ENCODE measurements at regions not wholly inside any gene's neighbourhood (a gene's known extent, or its start where the extent isn't known, plus 50 kb on each side); places are given as distances from the start of the nearest gene placed in this dataset.

GRCh38 chr4:62455871-62456270, 1255.7 kb downstream of the ADGRL3 start:
- Histone ChIP-seq H3K36me3 (ENCODE audit: control insufficient read depth in 2 of 2, insufficient read depth in 2 of 2, low read length in 1 of 2) (no peaks in the 10 kb centered on the region), H3K27me3 (replicated peaks in 1 of 2; ENCODE audit: control insufficient read depth in 2 of 2, insufficient read depth in 2 of 2, low read length in 1 of 2) (no peaks in the 10 kb centered on the region), H3K27ac (ENCODE audit: control insufficient read depth, insufficient read depth) (no peak overlapping the region), H3K9ac (ENCODE audit: control insufficient read depth, insufficient read depth, low read length) (no peak overlapping the region), H3K4me1 (ENCODE audit: control insufficient read depth, insufficient read depth, low read length) (no peaks in the 10 kb centered on the region), H3K4me3 (no peak overlapping the region), H3K9me3 (replicated peaks; ENCODE audit: control insufficient read depth, insufficient read depth, low read length) (no peaks in the 10 kb centered on the region), H3K4me2 (ENCODE audit: control insufficient read depth, insufficient read depth) (no peak overlapping the region), H2AFZ (ENCODE audit: control insufficient read depth, low read depth, low read length) (no peak overlapping the region), H4K20me1 (ENCODE audit: control insufficient read depth, insufficient read depth) (no peaks in the 10 kb centered on the region), H3K79me2 (ENCODE audit: control insufficient read depth, insufficient read depth, low read length) (no peaks in the 10 kb centered on the region)
- POLR2A ChIA-PET, result no interaction called here
- no TSS peak for BruUV-seq (replicated peaks)
- TF ChIP-seq YBX1 (IDR thresholded peaks at IDR 0.05), result no peak
- TF ChIP-seq MTA3 (IDR thresholded peaks at IDR 0.05; ENCODE audit: borderline replicate concordance, low read length), result no peak
- no peak for TF ChIP-seq TBL1XR1 (IDR thresholded peaks at IDR 0.05; ENCODE audit: low read depth, low read length)
- no peak for TF ChIP-seq PAX8 (IDR thresholded peaks at IDR 0.05)
- TF ChIP-seq EP300 (IDR thresholded peaks at IDR 0.05; ENCODE audit: borderline replicate concordance in 1 of 2, control insufficient read depth in 1 of 2, low read depth in 2 of 2, low read length in 2 of 2), result no peak
- no peak for FAIRE-seq
- CTCF ChIA-PET, result no interaction called here
- in situ Hi-C loops (cut with MboI) (no loop called here), intact Hi-C loops (cut with micrococcal nuclease; ENCODE audit: unreplicated experiment) (no loop called here)
- RAD21 ChIA-PET (ENCODE audit: unreplicated experiment), result interaction anchor here (0.9 kb wide), 1 partner anchor 25 kb away, joined by 3 read pairs; no protein-coding TSS in a partner anchor
- no peak for ATAC-seq
- SMC1A ChIA-PET (ENCODE audit: uncharacterized antibody, unreplicated experiment), result no interaction called here
- no peak for DNase-seq (ENCODE audit: low read depth, low spot score)

DNA sequence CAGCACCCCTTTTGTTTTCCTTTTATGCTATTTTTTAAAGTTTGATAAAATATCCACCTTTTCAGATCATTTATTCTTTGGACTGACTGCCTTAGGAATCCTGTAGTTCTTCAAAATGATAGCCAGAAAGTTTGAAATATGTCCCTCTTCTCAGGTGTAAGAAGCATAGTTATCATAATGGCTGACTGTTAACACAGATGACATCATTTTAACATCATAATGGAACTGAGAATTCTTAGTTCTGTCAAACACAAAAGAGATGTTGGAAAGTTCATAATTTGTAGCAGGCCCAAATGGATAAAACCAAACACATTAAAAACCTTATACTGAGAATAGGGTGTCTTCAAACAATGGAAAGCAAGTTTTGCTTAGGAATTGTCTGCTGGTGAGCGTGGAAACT, 1254.4 kb downstream of the ADGRL3 start:
- peak; percentile 54 for ATAC-seq
- H3K9ac ChIP-seq (ENCODE audit: control insufficient read depth, insufficient read depth, low read length), result no peak overlapping the region
- no peak overlapping the region for H3K27ac ChIP-seq (ENCODE audit: control insufficient read depth, insufficient read depth)
- in situ Hi-C loops (cut with MboI), result no loop called here
- no peak overlapping the region for H3K4me3 ChIP-seq
- WGBS (ENCODE audit: insufficient coverage, insufficient replicate concordance, low lambda C conversion rate, missing lambda C conversion rate), result 35% methylated on average over 1 of the region's 1 CpG
- POLR2A ChIA-PET, result no interaction called here
- FAIRE-seq, result no peak
- no peak for DNase-seq (ENCODE audit: low read depth, low spot score)
- no peaks in the 10 kb centered on the region for H3K4me1 ChIP-seq (ENCODE audit: control insufficient read depth, insufficient read depth, low read length)
- BruUV-seq (replicated peaks), result no TSS peak
- no peaks in the 10 kb centered on the region for H3K27me3 ChIP-seq (replicated peaks in 1 of 2; ENCODE audit: control insufficient read depth in 2 of 2, insufficient read depth in 2 of 2, low read length in 1 of 2)
- RAD21 ChIA-PET (ENCODE audit: unreplicated experiment), result no interaction called here
- CTCF ChIA-PET, result no interaction called here
- peak; percentile 31; the same call in 1 of the 2 replicates for TF ChIP-seq JUNB (IDR thresholded peaks at IDR 0.05)
- TF ChIP-seq MLLT1 (IDR thresholded peaks at IDR 0.05), result no peak
- TF ChIP-seq, protein P1, sequence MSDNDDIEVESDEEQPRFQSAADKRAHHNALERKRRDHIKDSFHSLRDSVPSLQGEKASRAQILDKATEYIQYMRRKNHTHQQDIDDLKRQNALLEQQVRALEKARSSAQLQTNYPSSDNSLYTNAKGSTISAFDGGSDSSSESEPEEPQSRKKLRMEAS (IDR thresholded peaks at IDR 0.05; ENCODE audit: low read depth, low read length), result no peak
- TF ChIP-seq ATF7 (IDR thresholded peaks at IDR 0.05; ENCODE audit: low read depth), result peak; percentile 90
- TF ChIP-seq ZNF217 (IDR thresholded peaks at IDR 0.05), result no peak
- no peak for TF ChIP-seq SIX5 (IDR thresholded peaks at IDR 0.05; ENCODE audit: low read depth, low read length, severe bottlenecking)
- TF ChIP-seq E4F1 (IDR thresholded peaks at IDR 0.05; ENCODE audit: borderline replicate concordance, partially characterized antibody), result no peak
- TF ChIP-seq PML (IDR thresholded peaks at IDR 0.05; ENCODE audit: low read length), result no peak
- no peak for TF ChIP-seq HDAC6 (IDR thresholded peaks at IDR 0.05; ENCODE audit: unreplicated experiment)
- TF ChIP-seq TCF12 (IDR thresholded peaks at IDR 0.05; ENCODE audit: low read depth, low read length), result no peak
- no peak for TF ChIP-seq RAD21 (IDR thresholded peaks at IDR 0.05; ENCODE audit: insufficient read depth, low read depth, low read length)
- no peaks in the 10 kb centered on the region for H3K9me3 ChIP-seq (replicated peaks; ENCODE audit: control insufficient read depth, insufficient read depth, low read length)
- SMC1A ChIA-PET (ENCODE audit: uncharacterized antibody, unreplicated experiment), result no interaction called here
- no peak overlapping the region for H2AFZ ChIP-seq (ENCODE audit: control insufficient read depth, low read depth, low read length)
- H3K36me3 ChIP-seq (ENCODE audit: control insufficient read depth in 2 of 2, insufficient read depth in 2 of 2, low read length in 1 of 2), result no peaks in the 10 kb centered on the region
- intact Hi-C loops (cut with micrococcal nuclease; ENCODE audit: unreplicated experiment), result no loop called here
- H3K79me2 ChIP-seq (ENCODE audit: control insufficient read depth, insufficient read depth, low read length), result no peaks in the 10 kb centered on the region
- H3K4me2 ChIP-seq (ENCODE audit: control insufficient read depth, insufficient read depth), result no peak overlapping the region
- no peaks in the 10 kb centered on the region for H4K20me1 ChIP-seq (ENCODE audit: control insufficient read depth, insufficient read depth)

All from GM12878 (cell line).